ENCODE measurements at regions not wholly inside any gene's neighbourhood (a gene's known extent, or its start where the extent isn't known, plus 50 kb on each side); places are given as distances from the start of the nearest gene placed in this dataset.

DNA sequence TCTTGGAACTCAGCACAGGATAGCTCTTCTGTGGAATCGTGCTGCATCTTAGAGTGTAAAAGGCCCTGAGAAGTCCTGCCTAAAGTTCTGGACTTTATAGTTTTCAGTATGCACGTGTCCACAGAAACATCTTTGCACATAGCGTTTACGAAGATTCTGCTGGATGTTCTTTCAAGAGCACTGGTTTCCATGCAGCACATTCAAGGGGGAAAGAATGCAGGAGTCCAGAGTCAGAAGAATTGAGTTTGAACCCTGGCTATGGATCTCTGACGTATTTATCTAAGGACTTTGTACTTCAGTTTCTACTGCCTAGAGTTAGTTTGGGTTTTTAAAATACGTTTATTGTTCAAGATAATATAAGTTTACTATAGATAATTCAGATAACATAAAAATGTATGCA, 282.8 kb upstream of the ZMIZ1 start:
- no peak for DNase-seq (ENCODE audit: low read depth in 2 of 2)

- DNase-seq (ENCODE audit: low read depth in 2 of 2): no peak
These were observed 281.6 kb upstream of the ZMIZ1 start for GRCh38 chr10:78787125-78787524.

DNA sequence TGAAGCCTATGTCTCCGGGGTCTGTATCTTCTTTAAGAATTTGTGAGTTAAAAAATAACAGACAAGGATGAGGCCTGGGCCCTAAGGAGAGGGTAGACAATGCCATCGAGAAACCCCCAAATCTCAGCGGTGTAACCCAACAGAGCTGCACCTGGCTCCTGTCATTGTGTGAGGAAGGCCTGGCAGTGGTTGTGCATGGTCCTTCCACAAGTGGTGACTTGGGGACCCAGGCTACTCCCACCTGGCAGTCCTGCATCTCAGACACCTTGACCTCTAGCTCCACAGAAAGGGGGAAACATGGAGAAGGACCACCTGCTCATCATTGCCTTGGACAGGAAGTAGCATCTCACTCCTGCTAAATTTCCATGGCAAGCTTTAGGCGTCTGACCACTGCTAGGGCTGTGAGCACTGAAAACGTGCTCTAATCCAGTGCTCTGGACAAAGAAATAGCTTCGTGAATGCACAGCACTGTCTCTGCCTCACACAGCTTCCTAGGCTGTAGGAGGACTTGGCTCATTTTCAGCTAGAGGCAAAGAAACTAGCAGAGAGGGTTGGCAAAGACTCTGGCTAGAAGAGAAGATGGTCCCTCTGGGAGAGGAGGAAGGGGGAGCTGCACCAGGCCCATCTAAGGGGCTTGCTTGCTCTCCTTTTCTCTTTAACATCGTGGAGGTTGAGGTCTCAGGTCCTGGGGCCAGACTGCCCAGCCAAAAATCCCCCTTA, 273.9 kb upstream of the ZMIZ1 start:
- no peak for DNase-seq (ENCODE audit: low read depth in 2 of 2)

- DNase-seq (ENCODE audit: low read depth in 2 of 2): no peak
These were observed 269.6 kb upstream of the ZMIZ1 start for GRCh38 chr10:78798976-78799730.

DNA sequence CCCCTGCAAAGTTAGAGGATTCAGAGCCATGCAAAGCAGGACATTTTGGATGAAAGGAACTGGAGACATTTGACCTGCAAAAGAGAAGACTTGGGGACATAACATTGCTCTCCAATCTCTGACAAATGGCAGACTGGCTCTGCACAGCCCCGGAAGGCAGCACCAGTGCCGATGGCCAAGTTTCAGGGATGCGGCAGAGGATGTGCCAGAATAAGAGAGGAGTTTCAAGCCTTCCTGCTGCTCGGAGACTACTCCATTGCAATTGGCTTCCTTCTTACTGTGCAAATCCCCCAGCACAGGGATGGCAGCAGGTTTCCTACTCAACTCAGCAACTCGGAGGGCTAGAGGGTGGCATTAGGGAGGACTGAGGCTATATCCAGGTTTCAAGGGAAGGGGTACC, 268.8 kb upstream of the ZMIZ1 start:
- DNase-seq (ENCODE audit: low read depth in 2 of 2): no peak

GRCh38 chr10:78800535-78801320, 268.0 kb upstream of the ZMIZ1 start:
- DNase-seq (ENCODE audit: low read depth in 2 of 2): no peak

GRCh38 chr10:78802431-78802830, 266.3 kb upstream of the ZMIZ1 start:
- DNase-seq (ENCODE audit: low read depth in 2 of 2): no peak

DNA sequence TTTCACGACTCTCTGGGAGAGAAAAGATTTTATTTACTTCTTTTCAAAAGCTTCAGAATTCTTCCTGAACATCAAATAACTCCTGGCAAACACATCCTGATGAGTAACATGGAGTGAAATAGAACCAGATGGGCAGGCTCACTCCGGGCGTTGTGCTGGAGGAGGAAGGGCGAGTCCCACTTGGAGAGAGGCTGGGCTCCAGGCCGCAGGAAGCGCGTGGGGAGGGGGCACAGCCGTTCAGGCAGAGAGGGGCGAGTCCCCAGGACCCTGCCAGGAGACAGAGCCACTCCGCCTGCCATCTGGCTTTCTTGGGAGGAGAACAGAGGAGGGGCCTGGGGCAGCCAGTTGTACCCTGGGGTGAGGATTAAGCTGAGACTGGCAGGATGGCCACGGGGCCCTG, 265.9 kb upstream of the ZMIZ1 start:
- DNase-seq (ENCODE audit: low read depth in 2 of 2): no peak

GRCh38 chr10:78803710-78804109, 265.1 kb upstream of the ZMIZ1 start:
- DNase-seq (ENCODE audit: low read depth in 2 of 2): no peak

DNA sequence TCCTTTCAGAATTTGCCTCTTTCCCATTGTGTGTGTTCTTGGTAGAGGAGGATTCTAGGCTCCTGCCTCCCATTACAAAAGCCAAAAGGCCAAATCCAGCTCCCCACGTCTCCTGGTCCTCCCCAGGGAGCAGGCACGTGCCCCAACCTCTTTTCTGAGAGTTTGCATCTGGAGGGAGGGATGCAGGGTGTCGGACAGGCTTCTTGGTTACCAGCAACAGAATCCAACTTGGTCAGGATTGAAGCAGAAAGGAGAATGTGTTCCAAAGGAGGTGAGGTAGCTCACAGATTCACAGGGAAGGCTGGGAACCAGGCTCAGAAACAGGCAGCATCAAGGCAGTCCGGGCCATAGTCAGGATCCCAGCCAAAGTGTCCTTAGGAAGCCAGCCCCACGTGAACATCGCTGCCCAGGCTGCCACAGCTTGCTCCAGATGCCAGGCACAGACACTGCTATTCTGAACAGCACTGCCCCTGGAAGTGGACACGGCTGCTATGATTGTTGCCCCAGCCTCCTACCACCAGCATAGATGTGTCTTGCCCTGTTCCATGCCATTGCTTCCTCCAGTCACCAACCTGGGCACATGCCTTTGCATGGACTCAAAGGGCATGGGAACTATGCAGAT, 264.2 kb upstream of the ZMIZ1 start:
- DNase-seq (ENCODE audit: low read depth in 2 of 2): no peak

DNA sequence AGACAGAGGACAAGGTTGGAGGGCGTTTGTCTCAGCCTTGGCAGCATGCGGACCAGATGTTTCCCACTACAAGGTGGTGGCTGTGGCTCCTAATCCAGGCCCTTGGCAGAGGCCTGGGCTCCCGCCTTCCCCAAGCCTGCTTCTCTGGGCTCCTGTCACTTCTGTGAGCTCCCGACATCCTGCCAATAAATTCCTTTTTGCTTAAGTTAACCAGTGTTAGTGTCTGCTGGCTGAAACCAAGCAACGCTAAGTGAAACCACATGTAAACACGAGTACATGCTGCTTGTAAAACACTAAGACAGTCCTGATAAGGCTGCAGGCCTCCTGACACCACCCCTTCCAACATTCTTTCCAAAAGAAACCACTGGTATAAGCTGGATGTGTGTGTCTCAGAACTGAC, 263.6 kb upstream of the ZMIZ1 start:
- no peak for DNase-seq (ENCODE audit: low read depth in 2 of 2)

GRCh38 chr10:78806681-78807221, 262.0 kb upstream of the ZMIZ1 start:
- no peak for DNase-seq (ENCODE audit: low read depth in 2 of 2)

- no peak for DNase-seq (ENCODE audit: low read depth in 2 of 2)
These were observed 261.1 kb upstream of the ZMIZ1 start for GRCh38 chr10:78807504-78808203.

- no peak for DNase-seq (ENCODE audit: low read depth in 2 of 2)
These were observed 260.5 kb upstream of the ZMIZ1 start for GRCh38 chr10:78808286-78808685.

- no peak for DNase-seq (ENCODE audit: low read depth in 2 of 2)
These were observed 259.9 kb upstream of the ZMIZ1 start for GRCh38 chr10:78808736-78809367.

GRCh38 chr10:78811174-78811573, 257.6 kb upstream of the ZMIZ1 start:
- no peak for DNase-seq (ENCODE audit: low read depth in 2 of 2)

- DNase-seq (ENCODE audit: low read depth in 2 of 2): no peak
These were observed 256.0 kb upstream of the ZMIZ1 start for GRCh38 chr10:78812571-78813318.

- no peak for DNase-seq (ENCODE audit: low read depth in 2 of 2)
These were observed 255.2 kb upstream of the ZMIZ1 start for GRCh38 chr10:78813526-78813925.

GRCh38 chr10:78813998-78814399, 254.8 kb upstream of the ZMIZ1 start:
- no peak for DNase-seq (ENCODE audit: low read depth in 2 of 2)

DNA sequence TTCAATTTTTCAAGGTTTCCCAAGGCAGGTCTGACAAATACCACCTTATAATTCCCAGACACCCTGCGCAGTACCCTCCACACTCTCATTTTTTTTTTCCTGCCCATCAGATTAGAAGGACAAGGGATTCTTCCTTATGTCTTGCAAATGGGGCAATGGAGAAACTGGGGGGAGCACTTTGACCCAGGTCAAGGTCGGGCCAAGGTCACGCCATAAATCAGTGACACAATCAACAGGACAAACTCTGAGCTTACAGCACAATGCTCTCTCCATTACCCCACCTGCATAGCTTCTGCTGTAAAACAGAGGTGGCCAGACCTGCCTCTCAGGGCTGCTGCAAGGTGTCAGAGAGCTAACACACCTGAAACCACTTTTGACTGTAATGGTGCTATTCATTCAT, 254.4 kb upstream of the ZMIZ1 start:
- DNase-seq (ENCODE audit: low read depth in 2 of 2): no peak
